HG03280 (cell line): ENCODE measurements at regions not wholly inside any gene's neighbourhood (a gene's known extent, or its start where the extent isn't known, plus 50 kb on each side); places are given as distances from the start of the nearest gene placed in this dataset.

Source experiments
- ATAC-seq: cut with Tn5 transposase; IDR thresholded peaks from one replicate; pipeline ENCODE4 v1.9.1; 2021; ENCODE audit warnings: mild to moderate bottlenecking, moderate library complexity; ENCODE audit not compliant: unreplicated experiment

DNA sequence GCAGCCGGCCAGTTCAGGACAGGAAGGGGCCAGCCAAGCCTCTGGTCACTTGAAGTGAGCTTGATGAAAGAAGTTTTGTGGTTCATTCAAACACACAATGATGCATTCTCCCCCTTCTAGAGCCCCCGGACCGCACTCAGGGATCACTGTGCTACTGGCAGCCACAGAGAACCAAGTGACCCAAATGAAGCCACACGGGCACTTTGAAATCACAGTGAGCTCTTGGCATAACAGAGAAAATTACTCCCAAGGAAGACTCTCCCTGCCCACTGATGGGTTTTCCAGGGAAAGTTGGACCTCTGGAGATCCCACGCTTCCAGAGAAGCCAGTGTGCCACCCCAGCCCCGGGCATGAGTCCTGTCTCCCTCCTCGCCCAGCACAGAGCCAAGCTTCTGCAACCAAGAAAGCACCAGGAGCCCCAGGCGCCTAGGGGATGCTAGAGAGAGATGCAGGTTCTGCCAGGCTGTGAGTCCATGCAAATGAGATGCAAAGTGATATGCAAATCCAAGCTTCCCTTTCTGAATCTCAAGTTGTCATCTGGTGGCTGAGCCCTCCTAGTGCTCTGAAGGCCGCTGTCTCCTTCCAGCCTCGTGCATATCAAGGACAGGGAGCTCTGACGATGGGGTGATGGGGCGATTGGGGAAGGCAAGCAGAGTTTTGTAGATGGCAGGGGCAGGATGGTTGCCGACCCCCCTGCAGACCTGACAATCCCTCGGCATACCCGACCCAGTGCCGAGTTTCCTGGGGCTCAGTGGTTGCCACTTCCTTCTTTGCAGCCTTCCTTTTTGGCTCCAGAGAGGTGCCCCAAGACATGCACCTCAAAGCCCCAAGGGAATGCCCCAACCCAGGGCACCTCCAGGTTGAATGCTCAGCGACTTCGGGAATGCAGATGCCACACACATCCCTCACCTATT is 59.7 kb upstream of the TNRC6C start:
- no peak for ATAC-seq

GRCh38 chr17:77899498-77899897 is 59.0 kb upstream of the TNRC6C start:
- no peak for ATAC-seq

DNA sequence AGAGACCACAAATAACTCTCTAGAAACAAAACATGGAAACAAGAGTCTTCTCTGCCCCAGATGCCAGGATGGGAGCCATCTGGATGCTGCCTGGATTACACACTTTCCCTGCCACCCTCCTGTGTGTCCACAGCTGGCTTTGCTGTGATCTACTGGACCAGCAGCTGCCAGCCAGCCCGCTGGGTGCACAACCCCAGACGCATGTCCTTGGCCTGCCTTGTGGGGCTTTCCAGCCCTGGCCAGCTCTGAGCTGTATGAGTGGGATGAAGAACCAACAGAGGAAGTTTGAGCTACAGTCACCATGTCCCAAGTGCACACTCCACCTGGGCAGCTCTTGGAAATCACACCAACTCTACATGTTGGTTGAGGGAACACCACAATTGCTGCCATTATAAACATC is 57.0 kb upstream of the TNRC6C start:
- ATAC-seq: no peak

DNA sequence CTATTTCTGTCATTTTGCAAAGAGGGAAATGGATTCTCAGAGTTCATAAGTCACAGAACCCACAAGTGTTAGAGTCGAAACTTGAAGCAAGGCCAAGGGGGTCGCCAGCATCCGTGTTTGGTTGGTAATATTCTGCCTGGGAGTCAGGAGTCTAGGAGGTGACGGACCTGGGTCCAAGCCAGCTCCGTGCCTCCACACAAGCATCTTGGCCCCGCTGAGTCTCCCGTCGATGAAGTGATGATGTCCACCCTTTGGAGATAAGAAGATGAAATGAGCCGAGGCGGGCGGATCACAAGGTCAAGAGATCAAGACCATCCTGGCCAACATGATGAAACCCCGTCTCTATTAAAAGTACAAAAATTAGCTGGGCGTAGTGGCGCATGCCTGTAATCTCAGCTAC is 53.2 kb upstream of the TNRC6C start:
- ATAC-seq: no peak

- no peak for ATAC-seq
These were observed 52.7 kb upstream of the TNRC6C start for GRCh38 chr17:77905766-77906165.

- no peak for ATAC-seq
These were observed 52.1 kb upstream of the TNRC6C start for GRCh38 chr17:77906377-77906871.

DNA sequence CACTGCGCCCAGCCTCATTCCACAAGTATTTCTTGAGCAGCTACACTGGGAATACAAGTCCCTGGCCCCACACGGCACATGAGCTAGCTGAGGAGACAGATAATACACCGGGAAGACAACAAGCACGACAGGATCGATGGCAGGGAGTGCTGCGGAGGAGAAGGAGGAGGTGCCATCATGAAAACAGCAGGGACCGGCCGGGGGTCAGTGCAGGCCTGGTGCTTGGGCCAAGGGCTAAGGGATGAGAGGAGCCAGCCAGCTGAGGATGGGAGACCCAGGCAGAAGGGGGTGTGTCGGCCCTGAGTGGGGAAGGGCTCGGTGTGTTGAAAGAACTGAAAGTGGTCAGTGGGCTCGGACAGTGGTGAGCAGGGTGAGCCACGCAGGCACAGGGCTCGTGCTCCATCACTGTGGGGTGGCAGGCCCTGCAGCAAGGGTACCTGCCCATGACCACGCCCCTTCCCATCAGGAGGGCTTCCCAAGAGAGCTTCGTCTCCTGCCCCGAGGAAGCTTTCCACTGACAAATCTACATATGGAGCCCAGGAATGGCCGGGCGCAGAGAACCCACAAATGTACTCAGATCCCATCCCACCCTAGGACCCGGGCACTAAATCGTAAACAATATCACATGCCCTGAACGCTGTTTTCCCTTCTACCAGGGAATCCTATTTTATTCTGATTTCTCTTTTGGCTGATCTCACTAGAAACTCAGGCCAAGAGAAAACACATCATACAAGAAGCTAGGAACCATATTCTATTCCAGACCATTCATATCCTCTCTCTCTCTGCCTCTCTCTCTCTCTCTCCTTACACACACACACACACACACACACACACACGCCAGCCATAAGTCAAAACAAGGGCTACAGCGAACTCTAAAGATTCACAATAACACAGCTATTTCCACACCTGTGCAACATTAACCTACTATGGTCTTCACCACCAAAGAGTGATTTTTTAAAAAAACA is 50.7 kb upstream of the TNRC6C start:
- no peak for ATAC-seq

- ATAC-seq: no peak
These were observed 50.0 kb upstream of the TNRC6C start for GRCh38 chr17:77908501-77908900.
